NCI-H1436 treated with DMSO at 0.1 percent for 48 hours (cell line): ENCODE measurements at regions not wholly inside any gene's neighbourhood (a gene's known extent, or its start where the extent isn't known, plus 50 kb on each side); places are given as distances from the start of the nearest gene placed in this dataset.
"Not testable (repeated sequence)": the region's sequence is repeated elsewhere in the genome, so short reads cannot be mapped to it uniquely, and the experiment has no call there.

Experiments used
- DNase-seq: peaks from one replicate; lab custom pipeline; 2025; lab: John Stamatoyannopoulos, UW

GRCh38 chr10:3264161-3264761 lies 91.7 kb upstream of the PITRM1 start:
- DNase-seq, result no peak

- no peak for DNase-seq
Measured at GRCh38 chr10:3263747-3264146, 91.2 kb upstream of the PITRM1 start.

- no peak for DNase-seq
Measured at GRCh38 chr10:3263082-3263481, 90.5 kb upstream of the PITRM1 start.

- DNase-seq, result no peak
Measured at GRCh38 chr10:3261921-3262320, 89.3 kb upstream of the PITRM1 start.

GRCh38 chr10:3260066-3260834 lies 87.7 kb upstream of the PITRM1 start:
- DNase-seq, result no peak

GRCh38 chr10:3259499-3259898 lies 86.9 kb upstream of the PITRM1 start:
- no peak for DNase-seq

GRCh38 chr10:3258394-3258793 lies 85.8 kb upstream of the PITRM1 start:
- DNase-seq, result no peak

- no peak for DNase-seq
Measured at GRCh38 chr10:3255616-3256015, 83.0 kb upstream of the PITRM1 start.

- DNase-seq, result no peak
Measured at GRCh38 chr10:3255075-3255474, 82.5 kb upstream of the PITRM1 start.

- DNase-seq, result not testable (repeated sequence)
Measured at GRCh38 chr10:3253974-3254373, 81.4 kb upstream of the PITRM1 start.

- DNase-seq, result no peak
Measured at GRCh38 chr10:3251172-3251571, 78.6 kb upstream of the PITRM1 start.

GRCh38 chr10:3249307-3249889 lies 76.8 kb upstream of the PITRM1 start:
- DNase-seq, result no peak

GRCh38 chr10:3248526-3249306 lies 76.1 kb upstream of the PITRM1 start:
- peak; percentile 4 for DNase-seq

- no peak for DNase-seq
Measured at GRCh38 chr10:3245395-3245794, 72.8 kb upstream of the PITRM1 start.

- no peak for DNase-seq
Measured at GRCh38 chr10:3241967-3242650, 69.5 kb upstream of the PITRM1 start.

- DNase-seq, result no peak
Measured at GRCh38 chr10:3241274-3241921, 68.8 kb upstream of the PITRM1 start.

GRCh38 chr10:3239920-3240894 lies 67.6 kb upstream of the PITRM1 start:
- DNase-seq, result no peak

GRCh38 chr10:3239066-3239919 lies 66.7 kb upstream of the PITRM1 start:
- no peak for DNase-seq

- no peak for DNase-seq
Measured at GRCh38 chr10:3238115-3238871, 65.7 kb upstream of the PITRM1 start.
